ENCODE measurements at regions not wholly inside any gene's neighbourhood (a gene's known extent, or its start where the extent isn't known, plus 50 kb on each side); places are given as distances from the start of the nearest gene placed in this dataset.

- TF ChIP-seq FOXP2 (optimal IDR thresholded peaks at IDR 0.05; ENCODE audit: borderline replicate concordance, extremely low read depth, extremely low read length, insufficient read depth) (no peak), TAF1 (IDR thresholded peaks at IDR 0.05; ENCODE audit: borderline replicate concordance, insufficient read depth, low read length) (no peak), REST (IDR thresholded peaks at IDR 0.05; ENCODE audit: insufficient read depth in 1 of 2, low read depth in 2 of 2, low read length in 2 of 2) (no peak), POLR2AphosphoS5 (IDR thresholded peaks at IDR 0.05; ENCODE audit: low read depth, low read length) (no peak), SIN3A (IDR thresholded peaks at IDR 0.05; ENCODE audit: borderline replicate concordance, insufficient read depth, low read length) (no peak)
Observed at GRCh38 chr3:82927309-82928253, 1166.1 kb upstream of the GBE1 start.

- no peak for TF ChIP-seq SIN3A (IDR thresholded peaks at IDR 0.05; ENCODE audit: borderline replicate concordance, insufficient read depth, low read length)
- no peak for TF ChIP-seq POLR2AphosphoS5 (IDR thresholded peaks at IDR 0.05; ENCODE audit: low read depth, low read length)
- no peak for TF ChIP-seq TAF1 (IDR thresholded peaks at IDR 0.05; ENCODE audit: borderline replicate concordance, insufficient read depth, low read length)
- no peak for TF ChIP-seq FOXP2 (optimal IDR thresholded peaks at IDR 0.05; ENCODE audit: borderline replicate concordance, extremely low read depth, extremely low read length, insufficient read depth)
- no peak for TF ChIP-seq REST (IDR thresholded peaks at IDR 0.05; ENCODE audit: insufficient read depth in 1 of 2, low read depth in 2 of 2, low read length in 2 of 2)
Observed at GRCh38 chr3:82891028-82891427, 1129.6 kb upstream of the GBE1 start.

- no peak for TF ChIP-seq TAF1 (IDR thresholded peaks at IDR 0.05; ENCODE audit: borderline replicate concordance, insufficient read depth, low read length)
- TF ChIP-seq SIN3A (IDR thresholded peaks at IDR 0.05; ENCODE audit: borderline replicate concordance, insufficient read depth, low read length) = no peak
- TF ChIP-seq POLR2AphosphoS5 (IDR thresholded peaks at IDR 0.05; ENCODE audit: low read depth, low read length) = no peak
- no peak for TF ChIP-seq REST (IDR thresholded peaks at IDR 0.05; ENCODE audit: insufficient read depth in 1 of 2, low read depth in 2 of 2, low read length in 2 of 2)
- no peak for TF ChIP-seq FOXP2 (optimal IDR thresholded peaks at IDR 0.05; ENCODE audit: borderline replicate concordance, extremely low read depth, extremely low read length, insufficient read depth)
Observed at GRCh38 chr3:82883072-82883471, 1121.6 kb upstream of the GBE1 start.

GRCh38 chr3:82875401-82875800 is 1114.0 kb upstream of the GBE1 start:
- TF ChIP-seq REST (IDR thresholded peaks at IDR 0.05; ENCODE audit: insufficient read depth in 1 of 2, low read depth in 2 of 2, low read length in 2 of 2) = no peak
- TF ChIP-seq POLR2AphosphoS5 (IDR thresholded peaks at IDR 0.05; ENCODE audit: low read depth, low read length) = no peak
- no peak for TF ChIP-seq SIN3A (IDR thresholded peaks at IDR 0.05; ENCODE audit: borderline replicate concordance, insufficient read depth, low read length)
- no peak for TF ChIP-seq FOXP2 (optimal IDR thresholded peaks at IDR 0.05; ENCODE audit: borderline replicate concordance, extremely low read depth, extremely low read length, insufficient read depth)
- no peak for TF ChIP-seq TAF1 (IDR thresholded peaks at IDR 0.05; ENCODE audit: borderline replicate concordance, insufficient read depth, low read length)
